B cell (primary cell): ENCODE measurements at regions not wholly inside any gene's neighbourhood (a gene's known extent, or its start where the extent isn't known, plus 50 kb on each side); places are given as distances from the start of the nearest gene placed in this dataset.

Source experiments
- ATAC-seq: fragments of 200-7000 bp; cut with Tn5 transposase; one replicate; pipeline ENCODE4 v1.10.0; 2021; ENCODE audit warnings: low read depth, mild to moderate bottlenecking, moderate number of reproducible peaks, moderate library complexity
- CTCF ChIA-PET: fragments of 350-600 bp; sonication (Branson Sonifier 250); formaldehyde crosslinking; loops from one replicate; lab custom pipeline; 2021; ENCODE audit warnings: antibody characterized with exemption, inconsistent platforms; lab: Charles Lee
- POLR2A ChIA-PET: fragments of 350-600 bp; sonication (Branson Sonifier 250); formaldehyde crosslinking; loops from one replicate; lab custom pipeline; 2021; ENCODE audit warnings: antibody characterized with exemption; lab: Charles Lee
- DNase-seq: peaks from one replicate; pipeline ENCODE4 v3.0.0; 2013
- H2AFZ ChIP-seq: 2 replicates; pipeline ENCODE4 v1.6.1; 2012; ENCODE audit warnings: mild to moderate bottlenecking, low read depth, low read length; ENCODE audit not compliant: insufficient read depth, poor library complexity, severe bottlenecking
- H3K27ac ChIP-seq, 2 donors: 1 replicate in 1 of 2; 2 replicates in 1 of 2; pipeline ENCODE4 v1.5.1; 2012 to 2013; ENCODE audit warnings: low read length in 2 of 2, mild to moderate bottlenecking in 2 of 2, moderate library complexity in 1 of 2
- H3K27me3 ChIP-seq, 4 experiments: fragments of 200-600 bp in 1 of 4; sonication (generic) in 1 of 4; replicated peaks in 1 of 4; 1 replicate in 2 of 4; 2 replicates in 2 of 4; pipeline versions ENCODE4 v1.6.1 to v1.7.0; 2013 to 2016; ENCODE audit warnings: low read length in 3 of 4, mild to moderate bottlenecking in 2 of 4, mixed read lengths in 1 of 4, moderate library complexity in 1 of 4; ENCODE audit not compliant: insufficient read depth in 4 of 4, control insufficient read depth in 3 of 4; ENCODE audit errors: control extremely low read depth in 1 of 4
- H3K36me3 ChIP-seq, 2 experiments: replicated peaks in 1 of 2; 1 replicate in 1 of 2; 2 replicates in 1 of 2; pipeline versions ENCODE4 v1.6.1 to v1.7.1; 2013; ENCODE audit warnings: low read length in 1 of 2; ENCODE audit not compliant: insufficient read depth in 2 of 2, control insufficient read depth in 1 of 2; ENCODE audit errors: control extremely low read depth in 1 of 2, extremely low read depth in 1 of 2
- H3K4me1 ChIP-seq, 2 donors: fragments of 200-600 bp in 1 of 2; sonication (generic) in 1 of 2; 1 replicate in 1 of 2; 2 replicates in 1 of 2; pipeline versions ENCODE4 v1.5.1 to v1.6.1; 2013 to 2017; ENCODE audit warnings: low read length in 2 of 2; ENCODE audit not compliant: control insufficient read depth in 2 of 2, insufficient read depth in 2 of 2
- H3K4me2 ChIP-seq: replicated peaks from 2 replicates; pipeline ENCODE3; 2012; ENCODE audit warnings: mild to moderate bottlenecking, low read depth, low read length; ENCODE audit not compliant: poor library complexity, severe bottlenecking
- H3K4me3 ChIP-seq, 5 experiments: fragments of 200-600 bp in 1 of 5; sonication (generic) in 1 of 5; 1 replicate in 3 of 5; 2 replicates in 2 of 5; pipeline versions ENCODE4 v1.5.1 to v1.7.0; 2011 to 2016; ENCODE audit warnings: low read length in 4 of 5, mild to moderate bottlenecking in 4 of 5, low read depth in 2 of 5, control low read depth in 1 of 5, moderate library complexity in 1 of 5; ENCODE audit not compliant: insufficient read depth in 1 of 5; ENCODE audit errors: control extremely low read depth in 1 of 5, extremely low read depth in 1 of 5
- H3K79me2 ChIP-seq: fragments of 200-600 bp; sonication (generic); one replicate; pipeline ENCODE4 v1.6.0; 2016; ENCODE audit warnings: low read length; ENCODE audit not compliant: control insufficient read depth, insufficient read depth
- H3K9ac ChIP-seq: fragments of 200-600 bp; sonication (generic); 2 replicates; pipeline ENCODE4 v1.6.1; 2017; ENCODE audit warnings: mild to moderate bottlenecking, low read length, moderate library complexity
- H3K9me3 ChIP-seq, 3 donors: one replicate each; pipeline versions ENCODE4 v1.6.1 to v1.7.1; 2013; ENCODE audit warnings: low read length in 2 of 3; ENCODE audit not compliant: control insufficient read depth in 2 of 3, insufficient read depth in 1 of 3; ENCODE audit errors: control extremely low read depth in 1 of 3
- H4K20me1 ChIP-seq: 2 replicates; pipeline ENCODE4 v1.6.0; 2012; ENCODE audit warnings: mild to moderate bottlenecking, low read length; ENCODE audit not compliant: insufficient read depth, control insufficient read depth, poor library complexity, severe bottlenecking
- H3K27ac Mint-ChIP-seq: one replicate; pipeline ENCODE4 v1.8.0; 2021; ENCODE audit warnings: mixed read lengths
- H3K27me3 Mint-ChIP-seq: one replicate; pipeline ENCODE4 v1.8.0; 2021; ENCODE audit warnings: mixed read lengths
- H3K4me1 Mint-ChIP-seq: one replicate; pipeline ENCODE4 v1.8.0; 2021; ENCODE audit warnings: mixed read lengths
- H3K4me3 Mint-ChIP-seq: one replicate; pipeline ENCODE4 v1.8.0; 2021; ENCODE audit warnings: mixed read lengths
- H3K9me3 Mint-ChIP-seq: one replicate; pipeline ENCODE4 v1.8.0; 2022; ENCODE audit warnings: mixed read lengths; ENCODE audit not compliant: insufficient read depth
- CTCF ChIP-seq: fragments of 200-600 bp; IDR thresholded peaks from one replicate; pipeline ENCODE4 v1.8.0; 2022; ENCODE audit warnings: antibody characterized with exemption, mild to moderate bottlenecking
- EZH2 ChIP-seq: IDR thresholded peaks from 2 replicates; pipeline ENCODE4 v1.6.1; 2012; ENCODE audit warnings: borderline replicate concordance, low read depth, mild to moderate bottlenecking, moderate library complexity, low read length; ENCODE audit not compliant: insufficient read depth, poor library complexity, severe bottlenecking
- WGBS: methylation state at CpG from one replicate; pipeline ENCODE4 v1.1.5; 2013; ENCODE audit warnings: missing lambda C conversion rate; ENCODE audit not compliant: insufficient coverage; 5-methylcytosine and 5-hydroxymethylcytosine counted together
- intact Hi-C: fragments of 100-400 bp; cut with micrococcal nuclease; formaldehyde crosslinking; loops from one replicate; pipeline ENCODE4 v1.10.0; 2022

GRCh38 chr4:32879913-32880312 is 2159.7 kb downstream of the PCDH7 start:
- Mint-ChIP-seq H3K4me1 (no peaks in the 10 kb centered on the region), H3K27me3 (no peaks in the 10 kb centered on the region), H3K27ac (no peak overlapping the region), H3K9me3 (peaks cover 2% of the 10 kb centered on the region), H3K4me3 (no peak overlapping the region)
- no peak overlapping the region for H2AFZ ChIP-seq
- TF ChIP-seq EZH2 = no peak
- TF ChIP-seq CTCF = no peak
- no peaks in the 10 kb centered on the region for H3K79me2 ChIP-seq
- ATAC-seq = no peak
- H3K36me3 ChIP-seq = no peaks in the 10 kb centered on the region
- H3K27me3 ChIP-seq = no peaks in the 10 kb centered on the region
- no peaks in the 10 kb centered on the region for H3K4me1 ChIP-seq
- no peak overlapping the region for H3K27ac ChIP-seq
- H4K20me1 ChIP-seq = no peaks in the 10 kb centered on the region
- H3K4me3 ChIP-seq = no peak overlapping the region
- no peaks in the 10 kb centered on the region for H3K9me3 ChIP-seq
- ChIA-PET POLR2A (no interaction called here), CTCF (no interaction called here)
- WGBS = no CpG with 5 or more reads among the region's 1 CpG
- DNase-seq = no peak
- intact Hi-C loops = no loop called here
- H3K4me2 ChIP-seq = no peak overlapping the region
- H3K9ac ChIP-seq = no peak overlapping the region

- Mint-ChIP-seq H3K4me3 (no peak overlapping the region), H3K9me3 (peaks cover 2% of the 10 kb centered on the region), H3K27me3 (no peaks in the 10 kb centered on the region), H3K27ac (no peak overlapping the region), H3K4me1 (no peaks in the 10 kb centered on the region)
- 80% methylated on average over 1 of the region's 2 CpGs for WGBS
- intact Hi-C loops = no loop called here
- Histone ChIP-seq H3K27ac (no peak overlapping the region), H3K4me3 (no peak overlapping the region), H3K27me3 (no peaks in the 10 kb centered on the region), H3K79me2 (no peaks in the 10 kb centered on the region), H3K9me3 (no peaks in the 10 kb centered on the region), H3K4me2 (no peak overlapping the region), H3K9ac (no peak overlapping the region), H4K20me1 (no peaks in the 10 kb centered on the region), H3K4me1 (no peaks in the 10 kb centered on the region), H2AFZ (no peak overlapping the region), H3K36me3 (no peaks in the 10 kb centered on the region)
- POLR2A ChIA-PET = no interaction called here
- no peak for TF ChIP-seq CTCF
- TF ChIP-seq EZH2 = no peak
- CTCF ChIA-PET = no interaction called here
- ATAC-seq (no peak), DNase-seq (no peak)
Measured at GRCh38 chr4:32884198-32884597, 2164.0 kb downstream of the PCDH7 start.
